HL-60 (cell line): ENCODE measurements at regions not wholly inside any gene's neighbourhood (a gene's known extent, or its start where the extent isn't known, plus 50 kb on each side); places are given as distances from the start of the nearest gene placed in this dataset.

Experiments
- GABPA ChIP-seq: IDR thresholded peaks from 2 replicates; pipeline ENCODE4 v1.6.1; 2012; ENCODE audit warnings: low read depth
- POLR2AphosphoS5 ChIP-seq: IDR thresholded peaks from 2 replicates; pipeline ENCODE4 v1.6.1; 2012; ENCODE audit warnings: low read depth
- REST ChIP-seq: IDR thresholded peaks from 2 replicates; pipeline ENCODE4 v1.6.1; 2012; ENCODE audit warnings: low read depth; ENCODE audit not compliant: insufficient replicate concordance
- SPI1 ChIP-seq: IDR thresholded peaks from 2 replicates; pipeline ENCODE4 v1.6.1; 2012; ENCODE audit warnings: low read depth, mild to moderate bottlenecking, borderline replicate concordance
- TF ChIP-seq, protein P1 (sequence below): IDR thresholded peaks from one replicate; pipeline ENCODE4 v1.5.1; 2011; ENCODE audit warnings: low read length, control low read depth, inconsistent platforms; ENCODE audit not compliant: insufficient read depth

DNA sequence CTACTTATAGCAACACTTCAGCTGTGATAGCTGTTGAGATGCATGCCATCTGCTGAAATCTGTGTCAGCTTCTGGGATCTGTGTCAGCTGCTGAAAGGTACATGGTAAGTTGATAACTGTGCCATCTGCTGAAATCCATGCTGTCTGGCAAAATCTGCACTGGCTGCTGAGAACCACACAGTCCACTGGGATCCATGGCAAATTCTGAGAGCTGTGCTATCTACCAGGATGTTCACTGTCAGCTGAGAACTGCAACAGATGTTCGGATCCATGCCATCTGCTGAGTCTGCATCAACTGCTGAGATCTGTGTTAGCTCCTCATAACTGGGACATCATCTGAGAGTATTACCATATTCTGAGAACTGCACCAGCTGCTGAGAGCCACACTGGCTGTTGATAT is 430.5 kb upstream of the POU3F4 start:
- TF ChIP-seq, protein P1, sequence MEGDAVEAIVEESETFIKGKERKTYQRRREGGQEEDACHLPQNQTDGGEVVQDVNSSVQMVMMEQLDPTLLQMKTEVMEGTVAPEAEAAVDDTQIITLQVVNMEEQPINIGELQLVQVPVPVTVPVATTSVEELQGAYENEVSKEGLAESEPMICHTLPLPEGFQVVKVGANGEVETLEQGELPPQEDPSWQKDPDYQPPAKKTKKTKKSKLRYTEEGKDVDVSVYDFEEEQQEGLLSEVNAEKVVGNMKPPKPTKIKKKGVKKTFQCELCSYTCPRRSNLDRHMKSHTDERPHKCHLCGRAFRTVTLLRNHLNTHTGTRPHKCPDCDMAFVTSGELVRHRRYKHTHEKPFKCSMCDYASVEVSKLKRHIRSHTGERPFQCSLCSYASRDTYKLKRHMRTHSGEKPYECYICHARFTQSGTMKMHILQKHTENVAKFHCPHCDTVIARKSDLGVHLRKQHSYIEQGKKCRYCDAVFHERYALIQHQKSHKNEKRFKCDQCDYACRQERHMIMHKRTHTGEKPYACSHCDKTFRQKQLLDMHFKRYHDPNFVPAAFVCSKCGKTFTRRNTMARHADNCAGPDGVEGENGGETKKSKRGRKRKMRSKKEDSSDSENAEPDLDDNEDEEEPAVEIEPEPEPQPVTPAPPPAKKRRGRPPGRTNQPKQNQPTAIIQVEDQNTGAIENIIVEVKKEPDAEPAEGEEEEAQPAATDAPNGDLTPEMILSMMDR = no peak
- TF ChIP-seq POLR2AphosphoS5 (no peak), GABPA (no peak), REST (no peak), SPI1 (no peak)
